ENCODE measurements at regions not wholly inside any gene's neighbourhood (a gene's known extent, or its start where the extent isn't known, plus 50 kb on each side); places are given as distances from the start of the nearest gene placed in this dataset.

DNA sequence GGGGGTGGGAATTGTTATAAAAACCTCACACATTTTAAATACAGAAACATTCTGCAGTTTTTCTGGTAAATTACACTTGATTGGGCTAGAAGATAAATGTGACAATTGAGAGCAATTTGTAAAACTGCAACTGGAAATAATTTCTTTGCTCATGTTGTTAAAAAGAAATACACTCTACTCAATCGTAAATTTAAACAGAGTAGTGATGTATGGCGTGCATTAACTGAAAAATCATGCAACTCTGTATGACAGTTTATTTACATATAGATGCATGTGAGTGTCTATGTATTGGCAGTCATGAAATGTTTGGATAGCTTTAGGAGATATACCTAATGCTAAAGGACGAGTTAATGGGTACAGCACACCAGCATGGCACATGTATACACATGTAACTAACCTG is 554.9 kb downstream of the PRELID2 start:
- no peak overlapping the region for H3K4me2 ChIP-seq (ENCODE audit: insufficient read depth, low read length)
- TF ChIP-seq RB1 (IDR thresholded peaks at IDR 0.05; ENCODE audit: low read depth) (no peak), CBFA2T2 (conservative IDR thresholded peaks at IDR 0.05) (no peak), ETV1 (tag; conservative IDR thresholded peaks at IDR 0.05; ENCODE audit: low read depth) (no peak), CREB1 (IDR thresholded peaks at IDR 0.05) (no peak), CREB1 (CRISPR knock-in tag; IDR thresholded peaks at IDR 0.05) (no peak), ZNF766 (CRISPR knock-in tag; conservative IDR thresholded peaks at IDR 0.05) (no peak), MCM2 (IDR thresholded peaks at IDR 0.05; ENCODE audit: low read depth) (no peak), RUNX1 (IDR thresholded peaks at IDR 0.05; ENCODE audit: low read depth) (no peak), ETS2 (tag; IDR thresholded peaks at IDR 0.05; ENCODE audit: borderline replicate concordance, poor library complexity, severe bottlenecking) (no peak), PHTF2 (CRISPR knock-in tag; IDR thresholded peaks at IDR 0.05) (no peak), HNRNPUL1 (IDR thresholded peaks at IDR 0.05; ENCODE audit: low read length) (no peak), JUN (IDR thresholded peaks at IDR 0.05; ENCODE audit: borderline replicate concordance, low read depth, low read length) (no peak), JUN (CRISPR knock-in tag; IDR thresholded peaks at IDR 0.05; ENCODE audit: borderline replicate concordance) (no peak), ELF2 (CRISPR knock-in tag; IDR thresholded peaks at IDR 0.05) (no peak), NCOA4 (IDR thresholded peaks at IDR 0.05; ENCODE audit: partially characterized antibody) (no peak), ZNF324 (CRISPR knock-in tag; IDR thresholded peaks at IDR 0.05) (no peak), SPI1 (IDR thresholded peaks at IDR 0.05; ENCODE audit: borderline replicate concordance, low read depth, low read length) (no peak)
- TF ChIP-seq, protein P1, sequence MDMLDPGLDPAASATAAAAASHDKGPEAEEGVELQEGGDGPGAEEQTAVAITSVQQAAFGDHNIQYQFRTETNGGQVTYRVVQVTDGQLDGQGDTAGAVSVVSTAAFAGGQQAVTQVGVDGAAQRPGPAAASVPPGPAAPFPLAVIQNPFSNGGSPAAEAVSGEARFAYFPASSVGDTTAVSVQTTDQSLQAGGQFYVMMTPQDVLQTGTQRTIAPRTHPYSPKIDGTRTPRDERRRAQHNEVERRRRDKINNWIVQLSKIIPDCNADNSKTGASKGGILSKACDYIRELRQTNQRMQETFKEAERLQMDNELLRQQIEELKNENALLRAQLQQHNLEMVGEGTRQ (CRISPR knock-in tag; IDR thresholded peaks at IDR 0.05): no peak
- no peak for ATAC-seq
- no peak overlapping the region for H3K27ac ChIP-seq (ENCODE audit: extremely low read depth, low read depth, low read length)
- H4K20me1 ChIP-seq (replicated peaks; ENCODE audit: control insufficient read depth, insufficient read depth, low read length): no peaks in the 10 kb centered on the region
- no peaks in the 10 kb centered on the region; the same call in 1 of the 2 replicates for H3K9me3 ChIP-seq (replicated peaks; ENCODE audit: control insufficient read depth, insufficient read depth, low read depth, low read length)
- H3K36me3 ChIP-seq (ENCODE audit: control insufficient read depth, insufficient read depth, low read length): no peaks in the 10 kb centered on the region
- WGBS (ENCODE audit: insufficient coverage, low coverage, missing lambda C conversion rate): 0% methylated on average over 3 of the region's 3 CpGs
- H3K4me1 ChIP-seq (replicated peaks in 1 of 2; ENCODE audit: control insufficient read depth in 2 of 2, insufficient read depth in 2 of 2, low read length in 2 of 2): no peaks in the 10 kb centered on the region
- intact Hi-C loops (cut with micrococcal nuclease) (no loop called here), in situ Hi-C loops (cut with MboI) (no loop called here)
- FAIRE-seq: no peak
- CTCF ChIA-PET (ENCODE audit: low intra/inter-chr PET ratio): no interaction called here
- H3K27me3 ChIP-seq (ENCODE audit: control insufficient read depth in 2 of 2, insufficient read depth in 2 of 2, low read length in 2 of 2): no peaks in the 10 kb centered on the region
- POLR2A ChIA-PET: no interaction called here
- no peak overlapping the region for H3K9ac ChIP-seq (ENCODE audit: insufficient read depth in 1 of 2, low read depth in 2 of 2, low read length in 2 of 2)
- no peak overlapping the region for H3K4me3 ChIP-seq
- no peak overlapping the region for H2AFZ ChIP-seq (ENCODE audit: low read depth, low read length)
- H3K79me2 ChIP-seq (ENCODE audit: control insufficient read depth, insufficient read depth, low read length): no peaks in the 10 kb centered on the region
- no peak for DNase-seq (ENCODE audit: extremely low read depth in 1 of 4, low spot score in 3 of 4)
- BruUV-seq (replicated peaks): no TSS peak
- H3K9me1 ChIP-seq (ENCODE audit: control insufficient read depth, insufficient read depth, low read length): no peaks in the 10 kb centered on the region

All from K562 (cell line).